Effector memory CD4-positive, alpha-beta T cell (primary cell): ENCODE measurements at regions not wholly inside any gene's neighbourhood (a gene's known extent, or its start where the extent isn't known, plus 50 kb on each side); places are given as distances from the start of the nearest gene placed in this dataset.

Experiments
- DNase-seq, 3 donors: peaks; one replicate each; pipeline ENCODE4 v3.0.0-alpha.2; 2020
- H3K27ac ChIP-seq: 2 replicates; pipeline ENCODE4 v1.7.0; 2013; ENCODE audit warnings: mild to moderate bottlenecking, low read length, moderate library complexity; ENCODE audit not compliant: insufficient read depth, poor library complexity, severe bottlenecking
- H3K27me3 ChIP-seq: replicated peaks from 2 replicates; pipeline ENCODE4 v1.7.0; 2013; ENCODE audit warnings: mild to moderate bottlenecking, low read length; ENCODE audit not compliant: insufficient read depth, control insufficient read depth, poor library complexity, severe bottlenecking
- H3K36me3 ChIP-seq: 2 replicates; pipeline ENCODE4 v1.7.0; 2013; ENCODE audit warnings: mild to moderate bottlenecking, low read length, moderate library complexity; ENCODE audit not compliant: control insufficient read depth, insufficient read depth
- H3K4me1 ChIP-seq: 2 replicates; pipeline ENCODE4 v1.7.0; 2013; ENCODE audit warnings: low read length, mild to moderate bottlenecking; ENCODE audit not compliant: control insufficient read depth, insufficient read depth, poor library complexity, severe bottlenecking
- H3K4me3 ChIP-seq: 2 replicates; pipeline ENCODE4 v1.7.0; 2013; ENCODE audit warnings: low read length, low read depth, mild to moderate bottlenecking; ENCODE audit not compliant: insufficient read depth, poor library complexity, severe bottlenecking
- H3K9me3 ChIP-seq: 2 replicates; pipeline ENCODE4 v1.7.0; 2013; ENCODE audit warnings: mild to moderate bottlenecking, low read length, moderate library complexity; ENCODE audit not compliant: control insufficient read depth

DNA sequence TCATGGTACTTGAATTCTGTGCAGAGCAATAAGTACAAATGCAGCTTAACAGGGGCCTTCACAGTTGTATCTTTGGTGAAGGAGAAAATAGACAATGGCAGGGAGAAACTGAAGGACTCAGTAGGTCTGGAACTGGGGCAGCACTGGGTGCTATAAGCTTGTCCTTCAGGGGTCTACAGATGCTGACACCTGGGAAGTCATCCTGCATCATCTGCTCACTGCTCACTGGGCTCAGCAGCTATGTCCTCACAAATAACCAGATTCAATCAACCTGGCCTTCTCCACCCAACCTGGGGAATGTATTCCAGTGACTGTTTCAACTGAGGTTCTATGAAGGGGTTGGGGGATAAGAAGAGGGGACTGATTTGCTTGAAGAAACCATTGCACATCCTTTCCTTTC lies 117.0 kb downstream of the ZNF280B start:
- Histone ChIP-seq H3K27me3 (no peaks in the 10 kb centered on the region), H3K36me3 (no peaks in the 10 kb centered on the region), H3K4me1 (no peaks in the 10 kb centered on the region), H3K27ac (no peak overlapping the region), H3K4me3 (no peak overlapping the region), H3K9me3 (no peaks in the 10 kb centered on the region)
- DNase-seq, result no peak

- no peaks in the 10 kb centered on the region for H3K36me3 ChIP-seq
- no peak for DNase-seq
Measured at GRCh38 chr22:22392131-22392530, 116.4 kb downstream of the ZNF280B start.

GRCh38 chr22:22394591-22394990 lies 114.0 kb downstream of the ZNF280B start:
- Histone ChIP-seq H3K4me1 (no peaks in the 10 kb centered on the region), H3K4me3 (no peak overlapping the region), H3K36me3 (no peaks in the 10 kb centered on the region), H3K27me3 (no peaks in the 10 kb centered on the region), H3K9me3 (no peaks in the 10 kb centered on the region), H3K27ac (no peak overlapping the region)
- no peak for DNase-seq

More at GRCh38 chr22:22392131-22392530, 116.4 kb downstream of the ZNF280B start:
- Histone ChIP-seq H3K4me1 (no peaks in the 10 kb centered on the region), H3K9me3 (no peaks in the 10 kb centered on the region), H3K27ac (no peak overlapping the region), H3K4me3 (no peak overlapping the region), H3K27me3 (no peaks in the 10 kb centered on the region)

GRCh38 chr22:22395245-22395644 lies 113.3 kb downstream of the ZNF280B start:
- no peaks in the 10 kb centered on the region for H3K27me3 ChIP-seq
- no peaks in the 10 kb centered on the region for H3K9me3 ChIP-seq
- no peak overlapping the region for H3K4me3 ChIP-seq
- no peak for DNase-seq
- no peaks in the 10 kb centered on the region for H3K4me1 ChIP-seq
- H3K36me3 ChIP-seq, result no peaks in the 10 kb centered on the region
- H3K27ac ChIP-seq, result no peak overlapping the region

DNA sequence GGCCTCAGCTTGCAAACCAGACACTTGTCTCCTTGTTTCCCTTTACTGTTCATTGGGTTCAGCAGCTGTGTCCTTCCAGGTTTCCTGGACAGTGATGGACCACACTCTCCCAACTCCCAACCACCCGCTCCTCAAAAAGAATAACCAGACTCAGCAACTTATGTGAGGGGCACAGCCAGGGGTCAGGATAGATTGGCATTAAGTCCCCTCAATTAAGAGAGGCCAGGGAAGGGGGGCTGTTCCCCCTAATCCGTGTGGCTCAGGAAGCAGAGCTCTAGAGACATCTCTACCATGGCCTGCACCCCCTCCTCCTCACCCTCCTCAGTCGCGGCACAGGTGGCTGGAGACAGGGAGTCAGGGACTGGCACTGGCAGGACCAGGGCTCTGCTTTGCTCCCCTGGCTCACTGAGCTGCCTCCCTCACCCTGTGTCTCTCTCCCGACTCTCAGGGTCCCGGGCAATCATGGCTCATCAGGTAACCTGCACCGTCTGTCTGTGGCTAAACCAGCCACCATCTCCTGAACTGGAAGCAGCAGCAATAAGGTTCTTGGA lies 111.7 kb downstream of the ZNF280B start:
- Histone ChIP-seq H3K4me3 (no peak overlapping the region), H3K36me3 (no peaks in the 10 kb centered on the region), H3K27me3 (no peaks in the 10 kb centered on the region), H3K9me3 (no peaks in the 10 kb centered on the region), H3K4me1 (no peaks in the 10 kb centered on the region), H3K27ac (no peak overlapping the region)
- DNase-seq, result no peak

DNA sequence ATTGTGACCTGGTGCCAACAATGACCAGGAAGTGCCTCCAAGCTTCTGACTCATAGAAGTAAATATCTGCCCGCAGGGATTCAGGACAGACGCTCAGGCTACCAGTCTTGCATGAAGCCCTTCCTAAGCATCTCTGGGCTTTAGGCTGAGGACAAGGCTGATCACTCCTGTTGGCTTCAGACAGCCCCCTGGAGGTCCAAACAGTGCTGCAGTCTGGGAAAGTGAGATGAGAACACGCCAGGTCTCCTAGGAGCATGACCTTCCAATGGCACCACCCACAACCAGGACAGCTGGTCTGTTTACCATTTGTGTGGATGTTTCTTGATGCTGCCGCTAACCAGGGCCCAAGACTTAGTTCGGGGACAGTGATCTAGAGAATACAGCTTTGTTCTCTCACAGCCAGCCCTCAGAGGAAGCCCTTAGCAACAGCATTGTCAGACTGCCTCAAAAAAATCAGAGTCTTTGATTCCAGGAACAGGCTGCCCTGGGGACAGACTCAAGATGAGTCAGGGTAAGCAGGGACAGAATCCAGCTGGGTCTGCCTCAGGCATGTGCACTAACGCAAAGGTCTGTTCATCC lies 111.2 kb downstream of the ZNF280B start:
- H3K27me3 ChIP-seq, result no peaks in the 10 kb centered on the region
- no peaks in the 10 kb centered on the region for H3K9me3 ChIP-seq
- DNase-seq, result no peak
- no peaks in the 10 kb centered on the region for H3K4me1 ChIP-seq
- no peak overlapping the region for H3K4me3 ChIP-seq
- no peaks in the 10 kb centered on the region for H3K36me3 ChIP-seq
- no peak overlapping the region for H3K27ac ChIP-seq

DNA sequence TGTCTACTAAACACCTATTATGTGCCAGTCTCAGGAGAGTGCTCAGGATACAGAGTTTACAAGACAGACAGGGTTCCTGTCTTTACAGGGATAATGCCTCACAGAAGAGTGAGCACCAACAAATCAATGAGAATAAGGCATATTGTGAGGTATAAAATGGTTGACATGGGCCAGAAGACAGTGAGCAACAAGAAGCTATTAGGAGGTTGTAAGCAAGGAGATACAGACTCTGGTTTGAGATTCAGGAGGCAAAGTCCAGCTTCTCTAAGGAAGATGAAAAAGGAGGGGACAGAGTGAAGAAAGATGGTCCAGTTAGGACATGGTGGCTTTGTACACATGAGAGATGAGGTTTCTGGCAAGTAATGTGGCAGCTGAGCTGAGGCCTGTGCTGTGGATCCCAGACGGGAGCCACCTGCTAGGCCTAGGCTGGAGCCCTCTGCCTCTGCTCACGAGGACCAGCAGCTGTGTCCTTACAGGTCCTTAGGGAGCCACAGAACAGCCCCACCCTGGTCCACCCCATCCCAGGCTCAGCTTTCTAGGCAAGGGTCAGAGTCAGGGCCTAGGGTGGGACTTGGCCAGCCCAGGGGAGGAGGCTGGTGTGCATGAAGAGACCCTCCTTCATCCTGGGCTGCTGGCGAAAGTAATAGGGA lies 110.5 kb downstream of the ZNF280B start:
- DNase-seq, result no peak
- H3K9me3 ChIP-seq, result no peaks in the 10 kb centered on the region
- H3K4me3 ChIP-seq, result no peak overlapping the region
- H3K27me3 ChIP-seq, result no peaks in the 10 kb centered on the region
- no peak overlapping the region for H3K27ac ChIP-seq
- H3K4me1 ChIP-seq, result no peaks in the 10 kb centered on the region
- no peaks in the 10 kb centered on the region for H3K36me3 ChIP-seq

DNA sequence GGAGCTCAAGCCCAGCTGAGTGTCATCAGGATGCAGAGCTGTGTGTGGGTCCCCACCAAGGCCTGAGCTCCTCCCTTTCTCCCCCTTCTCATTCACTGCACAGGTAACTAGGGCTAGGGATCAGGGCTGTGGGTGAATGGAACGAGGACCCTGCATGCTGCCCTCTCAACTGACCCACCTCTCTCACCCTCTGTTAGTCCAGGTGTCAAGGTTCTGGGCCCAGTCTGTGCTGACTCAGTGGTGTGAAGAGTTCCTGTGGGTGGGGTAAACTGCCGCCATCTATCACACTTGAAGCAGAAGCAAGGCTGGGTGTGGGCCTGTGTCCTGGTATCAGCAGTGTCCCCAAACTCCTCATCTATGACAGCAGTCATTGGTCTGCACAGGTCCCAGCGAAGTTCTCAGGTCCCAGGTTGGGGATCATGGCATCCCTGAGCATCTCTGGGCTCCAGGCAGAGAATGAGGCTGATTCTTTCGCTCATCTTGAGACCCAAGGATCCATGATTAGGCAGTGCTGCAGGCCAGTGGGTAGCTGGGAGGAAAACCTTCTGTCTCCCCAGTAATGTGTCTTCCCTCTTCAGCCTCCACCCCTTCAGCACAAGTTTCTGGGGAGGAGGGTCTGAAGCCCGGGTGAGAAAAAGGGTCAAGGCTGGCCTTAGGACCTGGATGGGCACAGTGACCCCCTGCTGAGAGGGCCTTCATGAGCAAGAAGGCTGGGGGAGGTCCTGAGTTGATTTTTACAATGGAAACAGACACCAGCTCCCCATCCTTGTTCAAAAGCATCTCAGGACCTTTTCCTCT lies 109.8 kb downstream of the ZNF280B start:
- Histone ChIP-seq H3K36me3 (no peaks in the 10 kb centered on the region), H3K4me1 (no peaks in the 10 kb centered on the region), H3K27me3 (no peaks in the 10 kb centered on the region), H3K9me3 (no peaks in the 10 kb centered on the region), H3K27ac (no peak overlapping the region), H3K4me3 (no peak overlapping the region)
- no peak for DNase-seq

- no peak overlapping the region for H3K27ac ChIP-seq
- H3K9me3 ChIP-seq, result no peaks in the 10 kb centered on the region
- H3K4me3 ChIP-seq, result no peak overlapping the region
- H3K36me3 ChIP-seq, result no peaks in the 10 kb centered on the region
- no peak for DNase-seq
- H3K4me1 ChIP-seq, result no peaks in the 10 kb centered on the region
- no peaks in the 10 kb centered on the region for H3K27me3 ChIP-seq
Measured at GRCh38 chr22:22400099-22400498, 108.4 kb downstream of the ZNF280B start.

DNA sequence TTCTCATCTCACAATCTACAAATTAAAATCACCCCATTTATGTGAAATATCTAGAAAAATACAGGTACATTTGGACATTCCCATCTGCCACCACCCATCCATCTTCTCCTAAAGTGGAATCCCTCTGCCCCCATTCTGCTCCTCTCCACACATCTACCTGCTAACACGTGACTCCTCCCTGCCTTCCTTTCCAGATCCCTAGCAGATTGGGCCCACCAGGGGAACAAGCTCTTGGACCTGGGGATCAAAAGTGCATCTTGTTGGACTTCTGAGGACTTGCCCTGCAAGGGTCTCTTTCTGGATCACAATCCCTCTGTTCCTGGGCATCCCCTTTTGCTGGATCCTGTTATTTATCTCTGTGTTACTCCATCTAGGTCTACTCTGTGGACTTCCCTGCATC lies 107.6 kb downstream of the ZNF280B start:
- H3K36me3 ChIP-seq, result no peaks in the 10 kb centered on the region
- no peak overlapping the region for H3K27ac ChIP-seq
- no peak overlapping the region for H3K4me3 ChIP-seq
- no peaks in the 10 kb centered on the region for H3K4me1 ChIP-seq
- H3K27me3 ChIP-seq, result no peaks in the 10 kb centered on the region
- H3K9me3 ChIP-seq, result no peaks in the 10 kb centered on the region
- DNase-seq, result no peak
